AG04450 (cell line): ENCODE measurements at regions not wholly inside any gene's neighbourhood (a gene's known extent, or its start where the extent isn't known, plus 50 kb on each side); places are given as distances from the start of the nearest gene placed in this dataset.

Experiments used
- CTCF ChIA-PET: fragments of 300-600, 350-600 bp; formaldehyde crosslinking; extraction: SDS; loops from one replicate; lab custom pipeline; 2022; ENCODE audit warnings: antibody characterized with exemption, inconsistent platforms; lab: Charles Lee
- POLR2A ChIA-PET: fragments of 350-600 bp; formaldehyde crosslinking; extraction: SDS; loops from one replicate; lab custom pipeline; 2021; ENCODE audit warnings: antibody characterized with exemption, inconsistent platforms; lab: Yijun Ruan, JAX
- DNase-seq: peaks from one replicate; pipeline ENCODE4 v3.0.0-alpha.2; 2011; ENCODE audit warnings: low read depth, low spot score
- H3K27ac ChIP-seq: one replicate; pipeline ENCODE4 v1.5.1; 2012; ENCODE audit warnings: low read depth, low read length, control low read depth
- H3K27me3 ChIP-seq: one replicate; pipeline ENCODE4 v1.6.0; 2012; ENCODE audit warnings: low read length; ENCODE audit not compliant: control insufficient read depth, insufficient read depth
- H3K4me3 ChIP-seq: 2 replicates; pipeline ENCODE4 v1.5.1; 2011; ENCODE audit warnings: mild to moderate bottlenecking, low read depth, low read length, control low read depth
- H3K9me3 ChIP-seq: 2 replicates; pipeline ENCODE4 v1.5.1; 2012; ENCODE audit warnings: low read length; ENCODE audit not compliant: control insufficient read depth, insufficient read depth
- TF ChIP-seq, protein P1 (sequence below): IDR thresholded peaks from 2 replicates; pipeline ENCODE4 v1.5.1; 2011; ENCODE audit warnings: low read depth, low read length, control low read depth, inconsistent platforms

DNA sequence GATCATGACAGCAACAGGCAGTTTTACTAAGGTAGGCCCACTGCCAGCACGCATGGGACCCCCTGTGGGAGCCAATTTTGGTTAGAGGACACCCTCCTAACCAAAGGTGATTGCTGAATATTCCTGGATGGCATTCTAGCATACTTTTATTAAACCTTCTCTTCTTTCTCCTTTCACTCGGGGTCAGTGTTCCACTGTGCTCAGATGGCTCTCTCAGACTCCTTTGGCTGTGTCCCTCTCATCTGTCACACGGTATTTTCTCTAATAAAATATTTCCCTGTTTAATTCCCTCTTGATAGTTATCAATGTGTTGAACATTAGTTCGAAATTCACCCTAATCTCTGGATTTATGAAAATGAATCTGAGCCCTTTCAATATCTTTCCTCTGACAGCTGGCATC lies 1315.3 kb downstream of the FSTL5 start:
- Histone ChIP-seq H3K9me3 (peaks cover 5% of the 10 kb centered on the region), H3K4me3 (no peak overlapping the region), H3K27ac (no peak overlapping the region), H3K27me3 (no peaks in the 10 kb centered on the region)
- ChIA-PET POLR2A (no interaction called here), CTCF (no interaction called here)
- no peak for DNase-seq
- TF ChIP-seq, protein P1, sequence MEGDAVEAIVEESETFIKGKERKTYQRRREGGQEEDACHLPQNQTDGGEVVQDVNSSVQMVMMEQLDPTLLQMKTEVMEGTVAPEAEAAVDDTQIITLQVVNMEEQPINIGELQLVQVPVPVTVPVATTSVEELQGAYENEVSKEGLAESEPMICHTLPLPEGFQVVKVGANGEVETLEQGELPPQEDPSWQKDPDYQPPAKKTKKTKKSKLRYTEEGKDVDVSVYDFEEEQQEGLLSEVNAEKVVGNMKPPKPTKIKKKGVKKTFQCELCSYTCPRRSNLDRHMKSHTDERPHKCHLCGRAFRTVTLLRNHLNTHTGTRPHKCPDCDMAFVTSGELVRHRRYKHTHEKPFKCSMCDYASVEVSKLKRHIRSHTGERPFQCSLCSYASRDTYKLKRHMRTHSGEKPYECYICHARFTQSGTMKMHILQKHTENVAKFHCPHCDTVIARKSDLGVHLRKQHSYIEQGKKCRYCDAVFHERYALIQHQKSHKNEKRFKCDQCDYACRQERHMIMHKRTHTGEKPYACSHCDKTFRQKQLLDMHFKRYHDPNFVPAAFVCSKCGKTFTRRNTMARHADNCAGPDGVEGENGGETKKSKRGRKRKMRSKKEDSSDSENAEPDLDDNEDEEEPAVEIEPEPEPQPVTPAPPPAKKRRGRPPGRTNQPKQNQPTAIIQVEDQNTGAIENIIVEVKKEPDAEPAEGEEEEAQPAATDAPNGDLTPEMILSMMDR, result no peak

- no peak for DNase-seq
- H3K27ac ChIP-seq, result no peak overlapping the region
- H3K4me3 ChIP-seq, result no peak overlapping the region
- ChIA-PET POLR2A (no interaction called here), CTCF (no interaction called here)
- TF ChIP-seq, protein P1, result no peak
- H3K27me3 ChIP-seq, result no peaks in the 10 kb centered on the region
- H3K9me3 ChIP-seq, result peaks cover 5% of the 10 kb centered on the region
Measured at GRCh38 chr4:160848901-160849760, 1314.7 kb downstream of the FSTL5 start.

DNA sequence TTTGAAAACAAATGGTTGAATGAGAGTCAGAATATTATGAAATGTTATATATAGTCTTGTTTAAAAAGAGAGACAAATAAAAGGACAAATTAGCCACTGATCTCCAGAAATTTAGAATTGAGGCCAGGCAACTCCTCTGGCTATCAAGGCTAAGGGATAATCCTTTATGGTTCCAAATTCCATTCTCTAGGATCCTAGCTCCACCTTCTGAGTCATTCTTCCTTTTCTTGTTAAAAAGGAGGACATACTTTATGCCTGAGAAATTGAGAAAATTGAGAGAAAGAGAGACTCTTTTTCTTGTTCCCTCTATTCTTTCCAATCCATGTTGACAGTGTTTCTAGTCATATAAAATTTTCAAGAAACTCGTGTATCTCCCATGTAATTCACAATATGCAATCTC lies 1299.5 kb downstream of the FSTL5 start:
- TF ChIP-seq, protein P1, result no peak
- H3K4me3 ChIP-seq, result no peak overlapping the region
- ChIA-PET POLR2A (no interaction called here), CTCF (no interaction called here)
- no peaks in the 10 kb centered on the region for H3K27me3 ChIP-seq
- no peaks in the 10 kb centered on the region; the same call in none of the 2 replicates for H3K9me3 ChIP-seq
- H3K27ac ChIP-seq, result no peak overlapping the region
- DNase-seq, result no peak

DNA sequence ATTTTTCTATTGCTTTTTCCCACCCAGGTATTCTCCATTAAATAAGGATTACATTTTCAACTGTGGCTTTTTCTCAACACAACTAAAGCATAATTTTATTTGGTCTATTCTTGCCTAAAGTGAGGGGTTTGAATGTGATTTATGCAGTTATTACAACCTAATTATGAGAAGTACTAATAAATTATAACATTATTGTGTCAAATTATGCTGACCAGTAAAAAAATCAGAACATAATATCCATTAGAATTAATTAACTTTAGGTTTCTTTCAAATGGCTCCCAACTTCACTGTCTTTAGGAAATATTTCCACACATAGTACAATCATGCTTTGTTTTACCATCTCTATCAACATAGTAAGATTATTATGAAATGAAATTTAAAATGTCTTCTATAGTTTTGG lies 1293.9 kb downstream of the FSTL5 start:
- Histone ChIP-seq H3K27me3 (no peaks in the 10 kb centered on the region), H3K9me3 (peaks cover 4% of the 10 kb centered on the region; the same call in 1 of the 2 replicates), H3K4me3 (no peak overlapping the region), H3K27ac (no peak overlapping the region)
- DNase-seq, result no peak
- TF ChIP-seq, protein P1, result no peak
- ChIA-PET POLR2A (no interaction called here), CTCF (no interaction called here)

GRCh38 chr4:160872491-160872890 lies 1291.3 kb downstream of the FSTL5 start:
- Histone ChIP-seq H3K4me3 (no peak overlapping the region), H3K27me3 (no peaks in the 10 kb centered on the region), H3K9me3 (peaks cover 13% of the 10 kb centered on the region), H3K27ac (no peak overlapping the region)
- TF ChIP-seq, protein P1, result no peak
- DNase-seq, result no peak
- ChIA-PET POLR2A (no interaction called here), CTCF (no interaction called here)
